ENCODE measurements at regions not wholly inside any gene's neighbourhood (a gene's known extent, or its start where the extent isn't known, plus 50 kb on each side); places are given as distances from the start of the nearest gene placed in this dataset.

DNA sequence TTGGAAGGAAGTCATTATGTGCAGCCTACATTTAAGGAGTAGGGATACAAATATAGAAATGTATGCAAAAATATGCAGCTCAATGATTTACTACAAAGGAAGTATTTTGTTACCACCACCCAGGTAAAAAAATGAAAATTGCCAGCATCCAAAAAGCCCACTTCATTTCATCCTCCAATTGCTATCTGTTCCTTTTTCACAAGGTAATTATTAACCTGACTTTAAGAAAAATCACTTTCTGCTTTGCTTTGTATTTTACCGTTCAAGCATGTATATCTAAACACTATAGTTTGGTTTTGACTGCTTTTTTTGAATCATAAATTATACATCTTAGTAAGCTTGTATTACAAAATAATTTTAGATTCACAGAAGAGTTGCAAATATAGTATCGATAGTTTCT lies 768.5 kb upstream of the GJE1 start:
- no peak overlapping the region for H2AFZ ChIP-seq (ENCODE audit: low read depth, low read length, severe bottlenecking)
- H3K9me3 ChIP-seq (ENCODE audit: insufficient read depth, low read length) = no peaks in the 10 kb centered on the region
- no peaks in the 10 kb centered on the region for H3K27me3 ChIP-seq (ENCODE audit: low read length)
- no peak overlapping the region for H3K4me2 ChIP-seq (ENCODE audit: low read depth, low read length, poor library complexity, severe bottlenecking)
- no peaks in the 10 kb centered on the region for H3F3A ChIP-seq (ENCODE audit: insufficient read depth)
- no peak overlapping the region for H3K9ac ChIP-seq (ENCODE audit: low read length)
- no peak overlapping the region for H3K27ac ChIP-seq (ENCODE audit: low read depth, low read length)
- TF ChIP-seq, protein P1, sequence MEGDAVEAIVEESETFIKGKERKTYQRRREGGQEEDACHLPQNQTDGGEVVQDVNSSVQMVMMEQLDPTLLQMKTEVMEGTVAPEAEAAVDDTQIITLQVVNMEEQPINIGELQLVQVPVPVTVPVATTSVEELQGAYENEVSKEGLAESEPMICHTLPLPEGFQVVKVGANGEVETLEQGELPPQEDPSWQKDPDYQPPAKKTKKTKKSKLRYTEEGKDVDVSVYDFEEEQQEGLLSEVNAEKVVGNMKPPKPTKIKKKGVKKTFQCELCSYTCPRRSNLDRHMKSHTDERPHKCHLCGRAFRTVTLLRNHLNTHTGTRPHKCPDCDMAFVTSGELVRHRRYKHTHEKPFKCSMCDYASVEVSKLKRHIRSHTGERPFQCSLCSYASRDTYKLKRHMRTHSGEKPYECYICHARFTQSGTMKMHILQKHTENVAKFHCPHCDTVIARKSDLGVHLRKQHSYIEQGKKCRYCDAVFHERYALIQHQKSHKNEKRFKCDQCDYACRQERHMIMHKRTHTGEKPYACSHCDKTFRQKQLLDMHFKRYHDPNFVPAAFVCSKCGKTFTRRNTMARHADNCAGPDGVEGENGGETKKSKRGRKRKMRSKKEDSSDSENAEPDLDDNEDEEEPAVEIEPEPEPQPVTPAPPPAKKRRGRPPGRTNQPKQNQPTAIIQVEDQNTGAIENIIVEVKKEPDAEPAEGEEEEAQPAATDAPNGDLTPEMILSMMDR (IDR thresholded peaks at IDR 0.05; ENCODE audit: insufficient read depth, low read length, poor library complexity, severe bottlenecking) = no peak
- no peak for TF ChIP-seq EZH2phosphoT487 (conservative IDR thresholded peaks at IDR 0.05; ENCODE audit: low read length)
- H4K20me1 ChIP-seq (ENCODE audit: low read depth, low read length) = no peaks in the 10 kb centered on the region
- no peaks in the 10 kb centered on the region for H3K79me2 ChIP-seq (ENCODE audit: insufficient read depth, low read length)
- no peaks in the 10 kb centered on the region for H3K9me2 ChIP-seq (replicated peaks; ENCODE audit: insufficient read depth, low read length)
- H3K4me3 ChIP-seq (ENCODE audit: insufficient read depth, low read length, poor library complexity, severe bottlenecking) = no peak overlapping the region
- H3K36me3 ChIP-seq (ENCODE audit: low read length) = no peaks in the 10 kb centered on the region

DNA sequence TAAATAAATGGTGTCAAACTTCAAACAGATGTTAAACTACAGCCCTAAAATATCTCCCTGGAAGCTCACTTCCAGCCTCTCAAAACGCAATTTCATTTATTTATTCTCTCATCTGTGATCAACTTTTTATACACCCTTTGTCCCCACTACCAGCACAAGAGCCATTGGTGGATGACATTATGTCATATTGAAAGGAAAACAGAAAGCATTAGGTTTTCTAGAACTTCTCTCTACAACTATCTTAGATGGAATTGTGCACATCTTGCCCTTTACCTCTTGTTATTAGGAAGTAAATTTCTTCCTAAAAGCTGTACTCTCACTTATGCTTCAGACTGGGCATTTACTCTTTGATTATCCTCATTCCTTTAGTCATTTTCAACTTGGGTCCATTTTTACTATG lies 771.2 kb upstream of the GJE1 start:
- Histone ChIP-seq H3K27ac (ENCODE audit: low read depth, low read length) (no peak overlapping the region), H3K4me3 (ENCODE audit: insufficient read depth, low read length, poor library complexity, severe bottlenecking) (no peak overlapping the region), H2AFZ (ENCODE audit: low read depth, low read length, severe bottlenecking) (peak overlapping the region; percentile 1), H4K20me1 (ENCODE audit: low read depth, low read length) (no peaks in the 10 kb centered on the region), H3K36me3 (ENCODE audit: low read length) (no peaks in the 10 kb centered on the region), H3K9ac (ENCODE audit: low read length) (no peak overlapping the region), H3K4me2 (ENCODE audit: low read depth, low read length, poor library complexity, severe bottlenecking) (no peak overlapping the region), H3K79me2 (ENCODE audit: insufficient read depth, low read length) (no peaks in the 10 kb centered on the region), H3K9me2 (replicated peaks; ENCODE audit: insufficient read depth, low read length) (no peaks in the 10 kb centered on the region), H3K9me3 (ENCODE audit: insufficient read depth, low read length) (no peaks in the 10 kb centered on the region), H3K27me3 (ENCODE audit: low read length) (no peaks in the 10 kb centered on the region), H3F3A (ENCODE audit: insufficient read depth) (no peaks in the 10 kb centered on the region)
- TF ChIP-seq EZH2phosphoT487 (conservative IDR thresholded peaks at IDR 0.05; ENCODE audit: low read length) = no peak
- TF ChIP-seq, protein P1 (IDR thresholded peaks at IDR 0.05; ENCODE audit: insufficient read depth, low read length, poor library complexity, severe bottlenecking) = no peak

DNA sequence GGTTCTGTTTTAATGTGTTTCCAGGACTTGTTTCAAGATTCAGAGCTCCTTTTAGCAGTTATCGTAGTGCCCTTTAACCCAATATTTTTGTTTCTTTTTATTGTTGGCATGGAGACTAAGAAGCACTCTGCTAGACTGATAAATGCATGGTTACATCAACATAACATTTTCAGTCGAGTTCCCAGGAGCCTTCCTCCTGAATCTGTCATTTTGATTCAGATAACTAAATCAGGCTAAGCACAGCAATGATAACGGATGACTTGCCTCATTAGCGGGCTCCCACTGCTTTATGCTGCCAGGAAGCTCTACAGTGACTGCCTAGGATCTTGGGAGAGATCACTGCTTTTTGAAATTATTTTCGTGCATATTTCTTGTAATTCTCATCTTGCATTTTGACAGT lies 772.8 kb upstream of the GJE1 start:
- no peaks in the 10 kb centered on the region for H3F3A ChIP-seq (ENCODE audit: insufficient read depth)
- no peaks in the 10 kb centered on the region for H3K27me3 ChIP-seq (ENCODE audit: low read length)
- no peaks in the 10 kb centered on the region for H3K36me3 ChIP-seq (ENCODE audit: low read length)
- H3K9me2 ChIP-seq (replicated peaks; ENCODE audit: insufficient read depth, low read length) = no peaks in the 10 kb centered on the region
- TF ChIP-seq, protein P1 (IDR thresholded peaks at IDR 0.05; ENCODE audit: insufficient read depth, low read length, poor library complexity, severe bottlenecking) = no peak
- TF ChIP-seq EZH2phosphoT487 (conservative IDR thresholded peaks at IDR 0.05; ENCODE audit: low read length) = no peak
- H3K27ac ChIP-seq (ENCODE audit: low read depth, low read length) = no peak overlapping the region
- H3K4me3 ChIP-seq (ENCODE audit: insufficient read depth, low read length, poor library complexity, severe bottlenecking) = no peak overlapping the region
- no peaks in the 10 kb centered on the region for H3K79me2 ChIP-seq (ENCODE audit: insufficient read depth, low read length)
- H2AFZ ChIP-seq (ENCODE audit: low read depth, low read length, severe bottlenecking) = peak overlapping the region; percentile 14
- no peak overlapping the region for H3K4me2 ChIP-seq (ENCODE audit: low read depth, low read length, poor library complexity, severe bottlenecking)
- H3K9ac ChIP-seq (ENCODE audit: low read length) = no peak overlapping the region
- H3K9me3 ChIP-seq (ENCODE audit: insufficient read depth, low read length) = no peaks in the 10 kb centered on the region
- no peaks in the 10 kb centered on the region for H4K20me1 ChIP-seq (ENCODE audit: low read depth, low read length)
